IMR-90 (cell line): ENCODE measurements at regions not wholly inside any gene's neighbourhood (a gene's known extent, or its start where the extent isn't known, plus 50 kb on each side); places are given as distances from the start of the nearest gene placed in this dataset.

ENCODE experiments used
- ATAC-seq: fragments of 200-7000 bp; cut with Tn5 transposase; 2 replicates; pipeline ENCODE4 v1.9.1; 2020; ENCODE audit warnings: low read depth, mild to moderate bottlenecking, moderate library complexity
- BruUV-seq: library from RNA; stranded (reverse); fragments of 400-500 nt; replicated peaks from 2 replicates; lab custom pipeline; 2021; lab: Mats Ljungman, UMichigan
- CTCF ChIA-PET: fragments of 300-600 bp; formaldehyde crosslinking; extraction: SDS; loops from one replicate; lab custom pipeline; 2021; ENCODE audit warnings: antibody characterized with exemption; lab: Yijun Ruan, JAX
- POLR2A ChIA-PET: fragments of 300-600 bp; sonication (Branson Sonifier 250); formaldehyde crosslinking; loops from one replicate; lab custom pipeline; 2022; ENCODE audit warnings: antibody characterized with exemption; ENCODE audit not compliant: unreplicated experiment; lab: Charles Lee
- DNase-seq: peaks from one replicate; pipeline ENCODE4 v3.0.0; 2013
- H2AFZ ChIP-seq: replicated peaks from 2 replicates; pipeline ENCODE3; 2013; ENCODE audit warnings: low read length, mild to moderate bottlenecking; ENCODE audit not compliant: poor library complexity
- H2AK5ac ChIP-seq: 2 replicates; pipeline ENCODE4 v1.6.1; 2013; ENCODE audit warnings: low read depth, low read length, inconsistent platforms
- H2AK9ac ChIP-seq: replicated peaks from 2 replicates; pipeline ENCODE3; 2013; ENCODE audit warnings: mild to moderate bottlenecking, low read depth, low read length, moderate library complexity; ENCODE audit not compliant: poor library complexity
- H2BK120ac ChIP-seq: 2 replicates; pipeline ENCODE4 v1.6.1; 2013; ENCODE audit warnings: low read depth, low read length, inconsistent platforms
- H2BK15ac ChIP-seq: 3 replicates; pipeline ENCODE4 v1.6.1; 2013; ENCODE audit warnings: low read depth, low read length, inconsistent platforms
- H2BK20ac ChIP-seq: 2 replicates; pipeline ENCODE4 v1.6.1; 2013; ENCODE audit warnings: low read depth, mild to moderate bottlenecking, inconsistent platforms, low read length, moderate library complexity
- H2BK5ac ChIP-seq: 2 replicates; pipeline ENCODE4 v1.6.1; 2013; ENCODE audit warnings: mild to moderate bottlenecking, low read depth, low read length, inconsistent platforms; ENCODE audit not compliant: poor library complexity, severe bottlenecking
- H3K14ac ChIP-seq: replicated peaks from 2 replicates; pipeline ENCODE4 v1.6.1; 2013; ENCODE audit warnings: low read depth, low read length, inconsistent platforms
- H3K18ac ChIP-seq: 2 replicates; pipeline ENCODE4 v1.6.1; 2013; ENCODE audit warnings: low read depth, low read length, control low read depth
- H3K23ac ChIP-seq: 2 replicates; pipeline ENCODE4 v1.6.1; 2013; ENCODE audit warnings: low read depth, low read length, inconsistent platforms
- H3K27ac ChIP-seq: 2 replicates; pipeline ENCODE4 v1.5.1; 2013; ENCODE audit warnings: mild to moderate bottlenecking, control low read depth, low read length; ENCODE audit not compliant: insufficient read depth
- H3K27me3 ChIP-seq: 2 replicates; pipeline ENCODE4 v1.6.1; 2013; ENCODE audit warnings: low read length; ENCODE audit not compliant: control insufficient read depth, insufficient read depth
- H3K36me3 ChIP-seq: 2 replicates; pipeline ENCODE4 v1.6.1; 2013; ENCODE audit warnings: low read length, mixed read lengths; ENCODE audit not compliant: control insufficient read depth, insufficient read depth
- H3K4ac ChIP-seq: 2 replicates; pipeline ENCODE4 v1.6.1; 2013; ENCODE audit warnings: low read depth, low read length, inconsistent platforms
- H3K4me1 ChIP-seq: 2 replicates; pipeline ENCODE4 v1.6.1; 2013; ENCODE audit warnings: low read length, mixed read lengths; ENCODE audit not compliant: control insufficient read depth, insufficient read depth
- H3K4me2 ChIP-seq: 2 replicates; pipeline ENCODE4 v1.6.1; 2013; ENCODE audit warnings: low read depth, mild to moderate bottlenecking, control low read depth, low read length, moderate library complexity
- H3K4me3 ChIP-seq: 2 replicates; pipeline ENCODE4 v1.5.1; 2013; ENCODE audit warnings: low read depth, mild to moderate bottlenecking, control low read depth, low read length, moderate library complexity; ENCODE audit not compliant: insufficient read depth
- H3K56ac ChIP-seq: 2 replicates; pipeline ENCODE4 v1.6.1; 2013; ENCODE audit warnings: low read length, inconsistent platforms; ENCODE audit not compliant: insufficient read depth; ENCODE audit errors: extremely low read depth
- H3K79me1 ChIP-seq, 2 experiments: 2 replicates each; pipeline ENCODE4 v1.6.1; 2013; ENCODE audit warnings: low read length in 2 of 2, inconsistent platforms in 1 of 2, low read depth in 1 of 2
- H3K9ac ChIP-seq: 2 replicates; pipeline ENCODE4 v1.6.1; 2013; ENCODE audit warnings: low read depth, low read length, control low read depth
- H3K9me1 ChIP-seq: 2 replicates; pipeline ENCODE4 v1.6.1; 2013; ENCODE audit warnings: low read length, inconsistent platforms; ENCODE audit not compliant: insufficient read depth
- H3K9me3 ChIP-seq: 2 replicates; pipeline ENCODE4 v1.6.1; 2013; ENCODE audit warnings: low read length; ENCODE audit not compliant: control insufficient read depth, insufficient read depth
- H4K20me1 ChIP-seq: 2 replicates; pipeline ENCODE4 v1.6.1; 2013; ENCODE audit warnings: low read length, inconsistent platforms; ENCODE audit not compliant: insufficient read depth
- H4K5ac ChIP-seq: 2 replicates; pipeline ENCODE4 v1.6.1; 2013; ENCODE audit warnings: mild to moderate bottlenecking, low read depth, low read length, control low read depth
- H4K8ac ChIP-seq, 2 experiments: 2 replicates each; pipeline ENCODE4 v1.6.1; 2013; ENCODE audit warnings: low read depth in 2 of 2, low read length in 2 of 2, control low read depth in 1 of 2, inconsistent platforms in 1 of 2
- H4K91ac ChIP-seq: 2 replicates; pipeline ENCODE4 v1.6.1; 2013; ENCODE audit warnings: low read depth, low read length, inconsistent platforms; ENCODE audit not compliant: insufficient read depth
- POLR2A ChIP-seq: IDR thresholded peaks from 2 replicates; pipeline ENCODE4 v1.6.1; 2012; ENCODE audit warnings: mild to moderate bottlenecking, low read depth, low read length
- RAD21 ChIP-seq: IDR thresholded peaks from 2 replicates; pipeline ENCODE4 v1.6.1; 2012; ENCODE audit warnings: low read length, improper control_type of control experiment
- WGBS, 2 experiments: methylation state at CpG; one replicate each; pipeline versions ENCODE4 v1.1.5 to v1.1.7; 2013; ENCODE audit warnings: missing lambda C conversion rate in 2 of 2; ENCODE audit not compliant: insufficient read length in 1 of 2; ENCODE audit errors: extremely low coverage in 2 of 2; 5-methylcytosine and 5-hydroxymethylcytosine counted together
- dilution Hi-C: fragments of 300-500 bp; cut with HindIII; formaldehyde crosslinking; loops from one replicate; pipeline ENCODE4 v1.14.3; 2018; ENCODE audit warnings: low sequenced_read_pairs; ENCODE audit not compliant: unreplicated experiment
- in situ Hi-C: fragments of 300-500 bp; cut with MboI; formaldehyde crosslinking; loops from 3 replicates; pipeline ENCODE4 v1.14.3; 2019; ENCODE audit warnings: low sequenced_read_pairs, inconsistent platforms, mixed read lengths
- intact Hi-C: fragments of 100-400 bp; cut with micrococcal nuclease; formaldehyde crosslinking; loops from 2 replicates; pipeline ENCODE4 v1.10.0; 2022

- H3K4me2 ChIP-seq = no peak overlapping the region
- CTCF ChIA-PET = no interaction called here
- H2AK5ac ChIP-seq = no peak overlapping the region
- no peak overlapping the region for H3K23ac ChIP-seq
- no peaks in the 10 kb centered on the region for H3K9me3 ChIP-seq
- H4K91ac ChIP-seq = no peak overlapping the region
- in situ Hi-C loops (no loop called here), intact Hi-C loops (no loop called here), dilution Hi-C loops (no loop called here)
- H4K8ac ChIP-seq = no peak overlapping the region
- TF ChIP-seq POLR2A = no peak
- no peak for TF ChIP-seq RAD21
- H3K9me1 ChIP-seq = no peaks in the 10 kb centered on the region
- H3K14ac ChIP-seq = no peak overlapping the region
- no peaks in the 10 kb centered on the region for H3K4me1 ChIP-seq
- no peak overlapping the region for H2BK20ac ChIP-seq
- no peak overlapping the region for H2BK15ac ChIP-seq
- H3K9ac ChIP-seq = no peak overlapping the region
- no peaks in the 10 kb centered on the region for H3K36me3 ChIP-seq
- H4K5ac ChIP-seq = no peak overlapping the region
- no peak overlapping the region for H3K27ac ChIP-seq
- no peak overlapping the region for H2BK120ac ChIP-seq
- H3K27me3 ChIP-seq = peaks cover 9% of the 10 kb centered on the region
- no peak overlapping the region for H2BK5ac ChIP-seq
- H4K20me1 ChIP-seq = no peaks in the 10 kb centered on the region
- H2AK9ac ChIP-seq = no peak overlapping the region
- DNase-seq (no peak), ATAC-seq (no peak)
- no peak overlapping the region for H3K4ac ChIP-seq
- H3K18ac ChIP-seq = no peak overlapping the region
- WGBS, 2 experiments = no CpG with 5 or more reads among the region's 2 CpGs
- no peaks in the 10 kb centered on the region for H3K79me1 ChIP-seq
- POLR2A ChIA-PET = no interaction called here
- no TSS peak for BruUV-seq
- no peak overlapping the region for H3K4me3 ChIP-seq
- H2AFZ ChIP-seq = no peak overlapping the region
- H3K56ac ChIP-seq = no peak overlapping the region
These were observed 120.2 kb downstream of the TSN start for GRCh38 chr2:121875585-121876185.
